Right atrium auricular region (tissue), 2 donors: ENCODE measurements at regions not wholly inside any gene's neighbourhood (a gene's known extent, or its start where the extent isn't known, plus 50 kb on each side); places are given as distances from the start of the nearest gene placed in this dataset.
"Not testable (repeated sequence)": the region's sequence is repeated elsewhere in the genome, so short reads cannot be mapped to it uniquely, and the experiment has no call there.

Experiments
- DNase-seq: peaks from one replicate; pipeline ENCODE4 v3.0.0-alpha.2; 2019; ENCODE audit warnings: low spot score
- H3K27ac ChIP-seq, 2 donors: fragments of 200-600 bp; sonication (generic); 1 replicate in 1 of 2; 2 replicates in 1 of 2; pipeline ENCODE4 v1.5.1; 2016 to 2019
- H3K27me3 ChIP-seq, 2 donors: fragments of 200-600 bp; sonication (generic); one replicate each; pipeline versions ENCODE4 v1.5.1 to v1.6.0; 2017 to 2019
- H3K36me3 ChIP-seq: fragments of 200-600 bp; sonication (generic); one replicate; pipeline ENCODE4 v1.5.1; 2016
- H3K4me1 ChIP-seq, 2 donors: fragments of 200-600 bp; sonication (generic); one replicate each; pipeline versions ENCODE4 v1.5.1 to v1.6.0; 2017 to 2019
- H3K4me3 ChIP-seq, 2 donors: fragments of 200-600 bp; sonication (generic); 1 replicate in 1 of 2; 2 replicates in 1 of 2; pipeline ENCODE4 v1.5.1; 2017 to 2019; ENCODE audit warnings: mild to moderate bottlenecking in 1 of 2, moderate library complexity in 1 of 2
- H3K9me3 ChIP-seq, 2 donors: fragments of 200-600 bp; sonication (generic); one replicate each; pipeline ENCODE4 v1.5.1; 2019
- CTCF ChIP-seq, 2 donors: fragments of 200-600 bp; sonication (generic); IDR thresholded peaks; one replicate each; pipeline ENCODE4 v1.5.1; 2019; ENCODE audit warnings: antibody characterized with exemption in 2 of 2

- Histone ChIP-seq H3K9me3 (no peaks in the 10 kb centered on the region), H3K4me1 (no peaks in the 10 kb centered on the region), H3K27me3 (no peaks in the 10 kb centered on the region), H3K27ac (no peak overlapping the region), H3K36me3 (no peaks in the 10 kb centered on the region), H3K4me3 (no peak overlapping the region)
- TF ChIP-seq CTCF (IDR thresholded peaks at IDR 0.05) = no peak
- DNase-seq = no peak
Measured at GRCh38 chrX:3791449-3791848, 78.0 kb upstream of the PRKX start.

- no peak for TF ChIP-seq CTCF (IDR thresholded peaks at IDR 0.05)
- no peaks in the 10 kb centered on the region for H3K27me3 ChIP-seq
- no peak for DNase-seq
- no peaks in the 10 kb centered on the region for H3K4me1 ChIP-seq
- no peaks in the 10 kb centered on the region for H3K9me3 ChIP-seq
- H3K36me3 ChIP-seq = no peaks in the 10 kb centered on the region
- no peak overlapping the region for H3K4me3 ChIP-seq
- H3K27ac ChIP-seq = no peak overlapping the region
Measured at GRCh38 chrX:3788494-3789233, 75.2 kb upstream of the PRKX start.

- H3K27ac ChIP-seq = no peak overlapping the region
- no peaks in the 10 kb centered on the region for H3K36me3 ChIP-seq
- H3K27me3 ChIP-seq = no peaks in the 10 kb centered on the region
- no peak for DNase-seq
- no peak for TF ChIP-seq CTCF (IDR thresholded peaks at IDR 0.05)
- H3K4me1 ChIP-seq = no peaks in the 10 kb centered on the region
- H3K9me3 ChIP-seq = no peaks in the 10 kb centered on the region
- H3K4me3 ChIP-seq = no peak overlapping the region
Measured at GRCh38 chrX:3787856-3788255, 74.4 kb upstream of the PRKX start.

- not testable (repeated sequence) for H3K4me1 ChIP-seq, H3K9me3 ChIP-seq
Measured at GRCh38 chrX:3785822-3786221, 72.4 kb upstream of the PRKX start.

GRCh38 chrX:3780564-3780963 lies 67.1 kb upstream of the PRKX start:
- Histone ChIP-seq H3K27me3 (no peaks in the 10 kb centered on the region), H3K4me3 (no peak overlapping the region), H3K36me3 (no peaks in the 10 kb centered on the region), H3K4me1 (no peaks in the 10 kb centered on the region), H3K9me3 (no peaks in the 10 kb centered on the region), H3K27ac (no peak overlapping the region)
- no peak for DNase-seq
- TF ChIP-seq CTCF (IDR thresholded peaks at IDR 0.05) = no peak

More at GRCh38 chrX:3785822-3786221, 72.4 kb upstream of the PRKX start:
- H3K36me3 ChIP-seq, H3K4me3 ChIP-seq, DNase-seq, H3K27ac ChIP-seq, H3K27me3 ChIP-seq: not testable (repeated sequence)

- H3K27ac ChIP-seq = no peak overlapping the region
- H3K4me3 ChIP-seq = no peak overlapping the region
- TF ChIP-seq CTCF (IDR thresholded peaks at IDR 0.05) = no peak
- H3K36me3 ChIP-seq = no peaks in the 10 kb centered on the region
- H3K27me3 ChIP-seq = no peaks in the 10 kb centered on the region
- no peaks in the 10 kb centered on the region for H3K4me1 ChIP-seq
- DNase-seq = no peak
- no peaks in the 10 kb centered on the region for H3K9me3 ChIP-seq
Measured at GRCh38 chrX:3779546-3779945, 66.1 kb upstream of the PRKX start.
